GM18861 (cell line): ENCODE measurements at regions not wholly inside any gene's neighbourhood (a gene's known extent, or its start where the extent isn't known, plus 50 kb on each side); places are given as distances from the start of the nearest gene placed in this dataset.

Experiments used
- ATAC-seq: cut with Tn5 transposase; IDR thresholded peaks from one replicate; pipeline ENCODE4 v1.9.1; 2021; ENCODE audit not compliant: unreplicated experiment

GRCh38 chr4:138030375-138030774 lies 211.8 kb downstream of the SLC7A11 start:
- no peak for ATAC-seq

DNA sequence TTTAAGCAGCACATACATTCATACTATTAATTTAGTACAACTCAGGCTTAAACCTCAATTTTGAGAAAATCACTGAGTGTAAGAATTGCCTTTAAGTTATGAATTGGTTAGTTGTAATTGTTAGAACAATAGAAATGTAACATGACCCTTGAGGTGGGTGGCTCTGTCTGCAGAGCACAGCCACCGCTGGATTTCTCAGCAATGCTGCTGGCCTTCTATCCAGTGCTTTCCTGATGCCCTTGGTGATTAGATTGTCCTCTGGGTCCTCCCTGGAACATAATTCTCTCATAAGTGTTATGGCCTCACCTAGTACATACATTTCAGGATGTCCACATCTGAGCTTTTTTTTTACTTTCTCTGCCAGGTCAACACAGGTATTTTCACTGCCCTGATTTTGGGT lies 213.2 kb downstream of the SLC7A11 start:
- no peak for ATAC-seq

GRCh38 chr4:138021139-138021830 lies 220.9 kb downstream of the SLC7A11 start:
- ATAC-seq = no peak

DNA sequence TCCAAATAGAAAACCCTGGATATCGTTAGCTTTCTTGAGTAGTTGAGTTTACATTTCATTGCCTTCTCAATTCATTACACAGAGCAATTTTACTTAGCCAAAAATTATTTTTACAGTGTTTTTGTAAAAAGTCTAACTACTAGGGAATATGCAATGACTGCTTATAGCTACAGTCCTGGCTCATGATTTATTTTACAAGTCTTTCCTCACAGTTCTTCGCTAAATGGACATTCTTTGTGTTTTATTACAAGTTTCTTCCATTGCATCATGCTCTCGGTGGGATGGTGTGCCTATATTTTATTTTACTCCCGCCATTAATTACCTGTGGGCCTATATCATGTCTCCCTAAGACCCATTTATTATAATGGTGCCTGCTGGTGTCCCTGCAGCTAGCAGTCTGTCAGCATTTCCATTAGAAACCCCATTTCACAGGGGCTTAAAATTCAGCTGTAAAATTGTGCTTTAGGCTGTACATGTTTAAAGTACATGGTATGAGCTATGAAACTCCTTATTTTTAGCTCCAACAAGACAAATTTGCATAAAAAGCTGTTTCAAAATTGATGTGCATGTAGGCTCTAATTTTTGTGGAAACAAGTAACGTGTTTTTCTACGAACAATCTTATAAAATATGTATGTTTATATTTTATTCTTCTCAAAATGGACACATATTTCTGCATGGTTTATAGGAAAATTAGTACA lies 227.4 kb downstream of the SLC7A11 start:
- ATAC-seq = no peak

DNA sequence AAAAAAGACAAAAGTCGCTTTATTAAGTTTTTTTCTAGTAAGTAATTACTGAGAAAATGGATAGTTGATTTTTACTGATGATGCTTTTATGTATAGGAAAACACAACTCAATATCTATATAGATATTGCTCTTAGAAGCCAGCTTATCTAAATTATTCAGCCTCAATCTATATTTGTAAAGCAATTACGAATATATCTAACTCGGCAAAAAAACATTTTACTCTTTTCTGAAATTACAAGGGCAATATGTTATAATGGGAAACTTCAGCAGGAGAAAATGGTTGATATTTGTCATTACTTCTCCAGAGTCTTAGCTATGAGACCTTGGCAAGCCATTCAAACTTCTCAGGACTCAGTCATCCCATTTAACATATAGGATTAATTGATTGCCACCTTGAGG lies 228.5 kb downstream of the SLC7A11 start:
- no peak for ATAC-seq

DNA sequence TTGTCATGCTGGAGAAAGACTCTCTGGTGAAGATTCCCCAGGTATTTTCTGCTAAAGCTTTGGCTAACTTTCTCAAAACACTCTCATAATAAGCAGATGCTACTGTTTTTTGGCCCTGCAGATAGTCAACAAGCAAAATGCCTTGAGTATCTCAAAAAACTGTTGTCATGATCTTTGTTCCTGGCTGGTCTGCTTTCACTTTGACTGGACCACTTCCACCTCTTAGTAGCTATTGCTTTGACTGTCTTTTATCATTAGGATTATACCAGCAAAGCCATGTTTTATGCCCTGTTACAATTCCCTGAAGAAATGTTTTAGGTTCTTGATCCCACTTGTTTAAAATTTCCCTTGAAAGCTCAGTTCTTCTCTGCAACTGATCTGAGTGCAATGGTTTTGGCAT lies 231.5 kb downstream of the SLC7A11 start:
- peak; percentile 79 for ATAC-seq

DNA sequence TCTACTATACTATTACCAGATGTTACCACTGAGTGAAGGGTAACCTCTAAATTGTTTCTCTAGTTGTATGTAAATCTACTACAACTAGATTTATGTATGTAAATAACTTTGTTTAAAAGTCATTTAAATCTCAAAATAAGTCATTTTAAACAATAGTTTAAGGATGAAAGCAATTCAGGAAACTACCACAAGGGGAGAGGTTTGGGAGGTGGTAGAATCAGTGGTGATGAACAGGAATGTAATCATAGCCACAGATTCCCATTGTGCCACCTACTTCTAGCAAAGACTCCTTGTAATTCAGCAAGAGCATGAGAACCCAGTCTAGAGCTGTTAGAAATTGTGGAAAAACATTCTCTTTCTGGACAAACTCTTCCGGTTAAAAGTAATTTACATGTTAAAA lies 234.6 kb downstream of the SLC7A11 start:
- no peak for ATAC-seq

DNA sequence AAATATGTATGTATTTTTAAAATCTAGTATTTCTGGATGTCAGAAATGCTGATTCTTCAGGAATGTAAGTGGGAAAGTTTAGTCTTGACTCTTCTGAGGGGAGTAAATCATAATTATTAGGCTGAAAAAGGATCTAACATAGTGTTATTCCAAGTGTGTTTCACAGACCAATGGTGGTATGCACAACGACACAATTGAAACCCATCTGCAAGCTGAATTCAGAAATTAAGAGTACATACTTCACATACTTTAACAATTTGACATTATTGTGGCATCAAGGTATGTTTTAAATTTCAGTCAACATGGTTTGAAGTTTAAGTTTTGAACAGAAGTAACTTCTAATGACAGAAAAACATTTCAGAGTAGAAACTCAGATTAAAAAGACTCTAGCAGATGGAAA lies 236.7 kb downstream of the SLC7A11 start:
- no peak for ATAC-seq

GRCh38 chr4:138003248-138003647 lies 238.9 kb downstream of the SLC7A11 start:
- ATAC-seq = peak; percentile 98

DNA sequence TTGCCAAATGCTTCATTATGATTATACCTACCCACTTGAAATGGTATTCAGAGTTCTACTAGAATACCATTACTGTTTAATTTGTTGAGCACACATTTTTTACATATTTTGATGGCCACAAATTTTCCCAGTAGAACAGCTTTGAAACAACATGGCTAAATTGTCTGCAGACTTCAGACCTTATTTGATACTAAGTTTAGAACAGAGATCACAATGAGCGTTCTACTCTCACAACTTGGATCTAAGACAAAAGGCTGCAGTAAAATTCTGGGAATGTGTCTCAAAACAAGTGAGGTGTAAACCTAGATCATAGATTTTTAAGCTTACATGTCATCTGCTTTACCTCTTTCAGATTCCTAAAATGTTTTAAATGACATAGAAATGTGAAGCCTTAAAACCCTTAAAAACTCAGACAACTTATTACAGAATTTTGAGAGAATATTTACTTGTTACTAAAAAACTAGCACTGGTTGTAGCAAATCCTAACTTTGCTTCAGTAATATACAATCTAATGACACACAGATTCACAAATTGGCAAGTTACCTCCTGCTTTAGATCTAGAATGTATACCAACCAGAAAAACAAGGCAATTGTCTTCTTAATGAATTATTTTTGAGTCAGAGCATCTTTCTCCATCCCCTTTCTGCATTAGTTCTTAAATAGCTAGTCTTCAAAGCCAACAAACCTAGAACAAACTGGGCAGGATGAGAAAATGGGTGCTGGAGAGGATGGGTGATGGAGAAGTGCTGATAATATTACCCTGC lies 243.3 kb downstream of the SLC7A11 start:
- ATAC-seq = no peak

GRCh38 chr4:137997496-137997895 lies 244.7 kb downstream of the SLC7A11 start:
- no peak for ATAC-seq

- ATAC-seq = no peak
These were observed 247.3 kb downstream of the SLC7A11 start for GRCh38 chr4:137994853-137995252.

GRCh38 chr4:137993232-137993631 lies 248.9 kb downstream of the SLC7A11 start:
- no peak for ATAC-seq

GRCh38 chr4:137981277-137981676 lies 260.9 kb downstream of the SLC7A11 start:
- no peak for ATAC-seq

GRCh38 chr4:137980641-137981040 lies 261.5 kb downstream of the SLC7A11 start:
- ATAC-seq = no peak

GRCh38 chr4:137979938-137980337 lies 262.2 kb downstream of the SLC7A11 start:
- no peak for ATAC-seq

DNA sequence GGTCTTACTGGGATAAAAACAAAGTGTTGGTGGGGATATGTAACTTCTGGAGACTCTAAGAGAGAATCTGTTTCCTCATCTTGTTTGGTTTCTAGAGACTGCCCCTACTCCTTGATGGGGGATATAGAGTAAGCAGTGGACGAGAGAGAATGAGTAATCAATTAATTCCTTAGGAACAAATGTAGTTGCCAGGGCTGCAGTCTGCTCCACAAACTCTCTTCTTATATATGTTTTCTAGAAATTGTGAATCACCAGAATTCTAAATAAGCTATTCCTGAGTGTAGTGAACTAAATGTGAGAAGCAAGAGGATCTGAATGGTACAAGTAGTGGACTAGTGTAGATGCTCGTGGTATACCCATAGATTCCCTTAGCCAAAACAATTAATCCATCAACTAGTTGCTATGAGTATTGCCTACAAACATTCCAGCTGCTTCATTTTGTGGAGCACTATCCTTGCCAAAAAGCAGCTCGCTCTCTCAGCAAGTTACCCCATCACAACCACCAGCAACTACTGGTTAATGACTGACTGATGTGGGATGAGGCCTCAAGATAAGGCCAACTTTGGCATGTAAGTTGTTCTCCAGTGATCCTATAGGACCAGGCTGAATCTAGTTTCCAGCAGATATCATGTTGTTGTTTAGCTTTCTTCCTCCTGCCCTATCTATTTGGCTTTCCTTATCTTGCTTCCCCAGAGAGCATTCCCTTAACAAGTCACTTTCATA lies 273.0 kb downstream of the SLC7A11 start:
- ATAC-seq = no peak

DNA sequence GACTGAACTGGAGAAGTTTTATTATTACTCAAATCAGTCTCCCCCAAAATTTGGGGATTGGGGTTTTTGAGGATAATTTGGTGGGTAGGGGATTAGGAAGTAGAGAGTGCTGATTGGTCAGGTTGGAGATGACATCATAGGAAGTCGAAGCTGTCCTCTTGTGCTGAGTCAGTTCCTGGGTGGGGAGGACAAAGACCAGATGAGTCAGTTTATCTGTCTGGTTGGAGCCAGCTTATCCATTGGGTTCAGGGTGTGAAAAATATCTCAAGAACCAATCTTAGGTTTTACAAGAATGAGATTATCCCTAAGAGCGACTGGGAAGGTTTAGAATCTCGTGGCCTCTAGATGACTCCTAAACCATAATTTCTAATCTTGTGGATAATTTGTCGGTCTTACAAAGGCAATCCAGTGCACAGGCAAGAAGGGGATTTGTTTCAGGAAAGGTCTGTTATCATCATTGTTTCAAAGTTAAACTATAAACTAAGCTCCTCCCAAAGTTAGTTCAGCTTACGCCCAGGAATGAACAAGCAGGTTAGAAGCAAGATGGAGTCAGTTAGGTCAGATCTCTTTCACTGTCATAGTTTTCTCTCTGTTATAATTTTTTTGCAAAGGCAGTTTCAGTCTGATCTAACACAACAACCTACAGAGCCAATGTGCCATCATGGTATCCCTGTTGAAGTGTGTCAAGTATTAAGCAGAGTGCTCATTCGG lies 274.5 kb downstream of the SLC7A11 start:
- ATAC-seq = no peak

- no peak for ATAC-seq
These were observed 275.6 kb downstream of the SLC7A11 start for GRCh38 chr4:137966504-137966903.

GRCh38 chr4:137961051-137961438 lies 281.1 kb downstream of the SLC7A11 start:
- no peak for ATAC-seq
